ENCODE measurements at regions not wholly inside any gene's neighbourhood (a gene's known extent, or its start where the extent isn't known, plus 50 kb on each side); places are given as distances from the start of the nearest gene placed in this dataset.
A peak's percentile ranks its signal among the peaks of the same experiment; 100 is the strongest.

DNA sequence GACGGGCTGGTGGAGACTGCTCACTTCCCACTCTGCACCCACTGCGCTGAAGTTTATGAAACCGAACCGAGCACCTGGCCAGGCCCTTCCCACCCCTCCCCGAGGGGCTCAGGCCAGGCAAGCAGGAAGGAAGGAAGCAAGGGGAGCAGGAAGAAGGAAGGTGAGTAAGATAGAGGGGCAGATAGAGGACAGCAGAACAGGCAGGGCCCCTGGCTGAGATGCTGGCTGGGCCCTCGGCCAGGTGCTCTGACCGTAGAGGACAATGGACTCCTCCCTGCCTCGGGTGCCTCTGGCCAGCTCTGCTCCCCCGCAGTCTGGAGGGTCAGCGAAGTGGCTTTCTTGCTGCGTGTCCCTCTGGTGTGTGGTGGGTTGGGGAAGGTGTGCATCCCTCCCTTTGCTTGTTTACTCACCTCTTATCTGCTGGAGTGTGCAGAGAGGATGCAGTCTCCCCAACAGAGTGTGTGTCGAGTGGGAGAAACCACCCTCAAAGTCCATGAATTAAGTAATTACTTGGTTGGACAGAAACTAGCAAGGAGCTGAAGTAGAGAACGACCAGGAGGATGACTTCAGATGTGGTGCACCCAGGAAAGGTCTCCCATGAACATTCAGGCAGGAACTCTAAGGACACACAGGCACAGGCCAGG is 82.8 kb upstream of the PPP2R2D start:
- H3K4me1 Mint-ChIP-seq: no peaks in the 10 kb centered on the region
- H4K20me1 ChIP-seq (ENCODE audit: insufficient read depth, low read length): no peaks in the 10 kb centered on the region
- no peaks in the 10 kb centered on the region for H3K9me3 ChIP-seq (replicated peaks in 1 of 2; ENCODE audit: control insufficient read depth in 1 of 2, insufficient read depth in 1 of 2, low read length in 2 of 2)
- WGBS (ENCODE audit: insufficient coverage): 87% methylated on average over 3 of the region's 13 CpGs
- H3K27ac Mint-ChIP-seq: peak overlapping the region in 1 of 7 donors; percentile 22
- peaks cover 0 to 2% (median 0%) of the 10 kb centered on the region in 7 donors for H3K9me3 Mint-ChIP-seq
- H3K9ac ChIP-seq (ENCODE audit: insufficient read depth, low read length, poor library complexity, severe bottlenecking): no peak overlapping the region
- H3K27ac ChIP-seq (ENCODE audit: low read depth in 1 of 2, low read length in 2 of 2): no peak overlapping the region
- no peak overlapping the region for H3K4me3 ChIP-seq (replicated peaks in 1 of 3; ENCODE audit: low read depth in 2 of 3, low read length in 3 of 3)
- no peaks in the 10 kb centered on the region for H3K36me3 ChIP-seq (replicated peaks in 1 of 2; ENCODE audit: control insufficient read depth in 1 of 2, insufficient read depth in 2 of 2, low read length in 2 of 2)
- no peak overlapping the region for H3K4me2 ChIP-seq (replicated peaks; ENCODE audit: extremely low read depth, low read length, poor library complexity, severe bottlenecking)
- no peak for DNase-seq
- H3K36me3 Mint-ChIP-seq: no peaks in the 10 kb centered on the region
- H3K27me3 ChIP-seq (ENCODE audit: control insufficient read depth in 2 of 2, insufficient read depth in 2 of 2, low read length in 2 of 2): no peaks in the 10 kb centered on the region
- intact Hi-C loops (cut with micrococcal nuclease): no loop called here
- H3K4me1 ChIP-seq (ENCODE audit: control insufficient read depth in 1 of 2, insufficient read depth in 2 of 2, low read length in 2 of 2): no peaks in the 10 kb centered on the region
- no peaks in the 10 kb centered on the region for H3K79me2 ChIP-seq (ENCODE audit: insufficient read depth, low read length)
- no peak overlapping the region for H2AFZ ChIP-seq (ENCODE audit: insufficient read depth, low read depth, low read length, poor library complexity, severe bottlenecking)
- H3K27me3 Mint-ChIP-seq (ENCODE audit: low read depth in 3 of 3): peaks cover 4 to 7% (median 7%) of the 10 kb centered on the region in 3 donors
- TF ChIP-seq, protein P1, sequence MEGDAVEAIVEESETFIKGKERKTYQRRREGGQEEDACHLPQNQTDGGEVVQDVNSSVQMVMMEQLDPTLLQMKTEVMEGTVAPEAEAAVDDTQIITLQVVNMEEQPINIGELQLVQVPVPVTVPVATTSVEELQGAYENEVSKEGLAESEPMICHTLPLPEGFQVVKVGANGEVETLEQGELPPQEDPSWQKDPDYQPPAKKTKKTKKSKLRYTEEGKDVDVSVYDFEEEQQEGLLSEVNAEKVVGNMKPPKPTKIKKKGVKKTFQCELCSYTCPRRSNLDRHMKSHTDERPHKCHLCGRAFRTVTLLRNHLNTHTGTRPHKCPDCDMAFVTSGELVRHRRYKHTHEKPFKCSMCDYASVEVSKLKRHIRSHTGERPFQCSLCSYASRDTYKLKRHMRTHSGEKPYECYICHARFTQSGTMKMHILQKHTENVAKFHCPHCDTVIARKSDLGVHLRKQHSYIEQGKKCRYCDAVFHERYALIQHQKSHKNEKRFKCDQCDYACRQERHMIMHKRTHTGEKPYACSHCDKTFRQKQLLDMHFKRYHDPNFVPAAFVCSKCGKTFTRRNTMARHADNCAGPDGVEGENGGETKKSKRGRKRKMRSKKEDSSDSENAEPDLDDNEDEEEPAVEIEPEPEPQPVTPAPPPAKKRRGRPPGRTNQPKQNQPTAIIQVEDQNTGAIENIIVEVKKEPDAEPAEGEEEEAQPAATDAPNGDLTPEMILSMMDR (IDR thresholded peaks at IDR 0.05): no peak
- H3K4me3 Mint-ChIP-seq: no peak overlapping the region

DNA sequence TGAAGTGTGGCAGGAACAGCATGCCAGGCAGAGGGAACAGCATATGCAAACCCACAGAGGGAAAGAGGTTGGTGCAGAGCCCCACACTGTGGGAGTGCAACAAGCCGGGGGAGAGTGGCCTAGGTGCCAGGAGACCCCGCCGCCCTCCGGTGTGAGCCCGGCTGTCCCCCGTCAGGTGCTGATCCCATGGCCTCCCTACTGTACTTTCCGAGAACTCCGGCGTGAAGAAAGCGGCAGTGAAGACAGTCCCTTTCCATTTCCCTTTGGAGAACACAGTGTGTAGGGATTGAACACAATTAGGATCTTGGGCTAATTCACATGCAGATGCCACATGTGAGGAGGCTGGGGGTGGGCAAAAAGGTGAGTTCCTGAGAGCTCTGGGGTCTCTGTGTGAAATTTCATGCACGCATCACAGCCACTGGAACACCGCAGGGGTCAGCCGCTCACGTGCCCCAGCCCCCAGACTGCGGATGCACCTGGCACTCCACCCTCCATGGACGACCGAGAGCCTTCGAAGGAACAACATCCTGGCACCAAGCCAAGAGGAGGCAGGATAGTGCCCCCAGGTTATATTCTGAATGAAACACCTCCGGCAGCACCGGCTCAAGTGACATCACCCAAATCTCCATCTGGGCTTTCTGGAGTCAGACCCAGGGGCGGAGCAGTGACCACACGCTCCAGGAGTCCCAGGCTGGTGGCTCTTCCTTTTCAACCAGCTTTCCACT is 82.1 kb upstream of the PPP2R2D start:
- Mint-ChIP-seq H3K27ac (no peak overlapping the region), H3K27me3 (ENCODE audit: low read depth in 3 of 3) (peaks cover 4 to 7% (median 7%) of the 10 kb centered on the region in 3 donors), H3K4me1 (no peaks in the 10 kb centered on the region), H3K36me3 (no peaks in the 10 kb centered on the region), H3K4me3 (no peak overlapping the region), H3K9me3 (peaks cover 0 to 2% (median 0%) of the 10 kb centered on the region in 7 donors)
- H3K9ac ChIP-seq (ENCODE audit: insufficient read depth, low read length, poor library complexity, severe bottlenecking): no peak overlapping the region
- no peak overlapping the region for H3K4me3 ChIP-seq (replicated peaks in 1 of 3; ENCODE audit: low read depth in 2 of 3, low read length in 3 of 3)
- H2AFZ ChIP-seq (ENCODE audit: insufficient read depth, low read depth, low read length, poor library complexity, severe bottlenecking): no peak overlapping the region
- intact Hi-C loops (cut with micrococcal nuclease): no loop called here
- no peaks in the 10 kb centered on the region for H3K79me2 ChIP-seq (ENCODE audit: insufficient read depth, low read length)
- H3K4me1 ChIP-seq (ENCODE audit: control insufficient read depth in 1 of 2, insufficient read depth in 2 of 2, low read length in 2 of 2): no peaks in the 10 kb centered on the region
- no peaks in the 10 kb centered on the region for H3K36me3 ChIP-seq (replicated peaks in 1 of 2; ENCODE audit: control insufficient read depth in 1 of 2, insufficient read depth in 2 of 2, low read length in 2 of 2)
- 91% methylated on average over 18 of the region's 22 CpGs for WGBS (ENCODE audit: insufficient coverage)
- H3K4me2 ChIP-seq (replicated peaks; ENCODE audit: extremely low read depth, low read length, poor library complexity, severe bottlenecking): no peak overlapping the region
- H3K27ac ChIP-seq (ENCODE audit: low read depth in 1 of 2, low read length in 2 of 2): no peak overlapping the region
- TF ChIP-seq, protein P1 (IDR thresholded peaks at IDR 0.05): no peak
- DNase-seq: no peak
- H4K20me1 ChIP-seq (ENCODE audit: insufficient read depth, low read length): no peaks in the 10 kb centered on the region
- H3K9me3 ChIP-seq (replicated peaks in 1 of 2; ENCODE audit: control insufficient read depth in 1 of 2, insufficient read depth in 1 of 2, low read length in 2 of 2): no peaks in the 10 kb centered on the region
- H3K27me3 ChIP-seq (ENCODE audit: control insufficient read depth in 2 of 2, insufficient read depth in 2 of 2, low read length in 2 of 2): no peaks in the 10 kb centered on the region

All from CD14-positive monocyte (primary cell).